Sigmoid colon (tissue), 4 donors: ENCODE measurements at regions not wholly inside any gene's neighbourhood (a gene's known extent, or its start where the extent isn't known, plus 50 kb on each side); places are given as distances from the start of the nearest gene placed in this dataset.

Experiments
- EP300 ChIP-seq, 4 donors: sonication (generic); formaldehyde crosslinking; IDR thresholded peaks; one replicate each; pipeline ENCODE4 v1.6.1; 2017; ENCODE audit warnings: antibody characterized with exemption in 4 of 4
- POLR2A ChIP-seq, 2 donors: fragments of 450-650 bp; IDR thresholded peaks; one replicate each; pipeline ENCODE4 v1.6.1; 2016; ENCODE audit warnings: antibody characterized with exemption in 2 of 2, mild to moderate bottlenecking in 2 of 2, moderate library complexity in 2 of 2
- TF ChIP-seq, protein P1 (sequence below), 4 experiments: fragments of 450-650 bp in 3 of 4; fragments of 200-600 bp in 1 of 4; IDR thresholded peaks; one replicate each; pipeline ENCODE4 v1.5.1; 2016 to 2019; ENCODE audit warnings: antibody characterized with exemption in 4 of 4, mild to moderate bottlenecking in 3 of 4, moderate library complexity in 2 of 4

DNA sequence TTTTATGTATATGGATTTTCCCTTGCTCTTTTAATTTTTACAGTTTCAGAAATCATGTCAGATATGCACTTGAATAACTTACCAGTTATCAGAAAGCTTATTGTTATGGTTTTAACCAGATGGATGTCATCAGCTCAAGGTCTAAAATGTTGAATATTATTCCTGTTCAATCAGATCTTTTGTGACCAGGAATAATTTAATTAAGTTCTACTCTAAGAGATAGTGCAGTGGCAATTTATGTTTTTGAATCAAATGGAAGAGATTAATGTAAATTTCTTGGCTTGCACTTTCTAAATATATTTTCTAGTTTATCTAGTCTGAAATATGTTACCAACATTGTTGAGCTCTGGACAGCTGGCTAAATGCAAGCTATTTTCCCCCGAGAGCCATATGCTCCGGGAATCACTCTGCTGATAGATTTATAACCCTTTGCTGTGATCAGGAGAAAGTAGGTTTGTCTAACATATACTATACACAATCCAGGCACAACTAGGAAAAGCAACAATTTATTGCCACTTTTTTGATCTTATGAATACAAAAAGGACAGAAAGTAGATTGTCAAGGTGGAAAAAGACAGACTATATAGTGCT lies 76.8 kb upstream of the CD96 start:
- TF ChIP-seq, protein P1, sequence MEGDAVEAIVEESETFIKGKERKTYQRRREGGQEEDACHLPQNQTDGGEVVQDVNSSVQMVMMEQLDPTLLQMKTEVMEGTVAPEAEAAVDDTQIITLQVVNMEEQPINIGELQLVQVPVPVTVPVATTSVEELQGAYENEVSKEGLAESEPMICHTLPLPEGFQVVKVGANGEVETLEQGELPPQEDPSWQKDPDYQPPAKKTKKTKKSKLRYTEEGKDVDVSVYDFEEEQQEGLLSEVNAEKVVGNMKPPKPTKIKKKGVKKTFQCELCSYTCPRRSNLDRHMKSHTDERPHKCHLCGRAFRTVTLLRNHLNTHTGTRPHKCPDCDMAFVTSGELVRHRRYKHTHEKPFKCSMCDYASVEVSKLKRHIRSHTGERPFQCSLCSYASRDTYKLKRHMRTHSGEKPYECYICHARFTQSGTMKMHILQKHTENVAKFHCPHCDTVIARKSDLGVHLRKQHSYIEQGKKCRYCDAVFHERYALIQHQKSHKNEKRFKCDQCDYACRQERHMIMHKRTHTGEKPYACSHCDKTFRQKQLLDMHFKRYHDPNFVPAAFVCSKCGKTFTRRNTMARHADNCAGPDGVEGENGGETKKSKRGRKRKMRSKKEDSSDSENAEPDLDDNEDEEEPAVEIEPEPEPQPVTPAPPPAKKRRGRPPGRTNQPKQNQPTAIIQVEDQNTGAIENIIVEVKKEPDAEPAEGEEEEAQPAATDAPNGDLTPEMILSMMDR (IDR thresholded peaks at IDR 0.05), result no peak
- no peak for TF ChIP-seq EP300 (IDR thresholded peaks at IDR 0.05)
- no peak for TF ChIP-seq POLR2A (IDR thresholded peaks at IDR 0.05)
